GM18517 (cell line): ENCODE measurements at regions not wholly inside any gene's neighbourhood (a gene's known extent, or its start where the extent isn't known, plus 50 kb on each side); places are given as distances from the start of the nearest gene placed in this dataset.
"Not testable (repeated sequence)": the region's sequence is repeated elsewhere in the genome, so short reads cannot be mapped to it uniquely, and the experiment has no call there.

Experiments
- ATAC-seq: cut with Tn5 transposase; IDR thresholded peaks from one replicate; pipeline ENCODE4 v1.9.1; 2021; ENCODE audit warnings: mild to moderate bottlenecking, moderate library complexity; ENCODE audit not compliant: unreplicated experiment

DNA sequence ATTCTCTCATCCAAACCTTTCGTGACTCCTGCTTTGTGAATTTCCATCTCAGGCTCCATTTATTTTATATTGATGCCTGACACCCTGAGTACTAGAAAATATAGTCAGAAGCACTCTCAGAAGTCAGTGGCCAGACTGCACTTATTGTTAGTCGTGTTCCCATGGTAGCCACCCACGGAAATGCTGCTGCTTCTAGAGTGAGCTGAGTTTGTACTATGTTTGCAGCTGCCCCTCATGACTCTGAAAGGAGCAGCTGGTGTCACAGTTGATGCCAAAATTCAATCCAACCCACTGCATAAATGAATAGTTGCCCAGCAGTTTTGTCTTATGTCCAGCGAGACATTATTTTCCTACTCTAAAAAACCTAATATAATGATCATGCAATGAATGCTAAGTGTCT is 265.2 kb upstream of the SPHKAP start:
- no peak for ATAC-seq

DNA sequence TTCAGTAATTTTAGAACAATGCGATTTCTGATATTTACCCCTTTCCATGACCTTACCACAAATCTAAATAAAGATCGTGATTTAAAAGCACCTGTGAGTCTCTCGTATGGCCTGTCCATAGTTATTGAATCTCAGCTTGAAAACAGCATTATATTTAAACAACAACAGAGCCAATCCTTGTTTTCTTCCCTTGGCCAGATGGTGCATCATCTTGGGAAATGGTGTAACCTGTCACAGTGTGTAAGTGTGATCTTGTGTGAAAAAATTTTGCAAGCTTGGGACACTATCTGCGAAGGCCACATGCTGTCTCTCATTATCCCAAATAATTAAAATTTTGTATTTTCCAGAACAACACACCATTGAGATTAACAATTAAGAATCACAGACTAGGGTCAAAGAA is 262.7 kb upstream of the SPHKAP start:
- ATAC-seq: no peak

DNA sequence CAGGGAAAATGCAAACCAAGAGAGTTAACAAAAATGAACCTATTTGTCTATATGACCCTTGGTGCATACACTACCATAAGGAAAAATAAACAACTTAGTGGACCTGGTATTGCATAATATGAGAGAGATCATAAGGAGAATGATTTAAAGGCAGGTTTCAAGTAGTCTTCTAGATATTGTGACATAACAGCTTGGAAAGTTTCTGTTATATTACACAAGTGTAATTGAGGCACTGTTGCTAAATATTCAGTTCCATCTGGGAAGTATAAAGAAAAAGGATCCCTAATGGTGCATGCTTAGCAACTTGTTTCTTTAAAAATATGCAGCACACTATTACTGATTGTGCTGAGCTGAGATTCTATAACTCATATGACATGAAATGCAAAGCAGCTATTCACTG is 252.2 kb upstream of the SPHKAP start:
- ATAC-seq: no peak

DNA sequence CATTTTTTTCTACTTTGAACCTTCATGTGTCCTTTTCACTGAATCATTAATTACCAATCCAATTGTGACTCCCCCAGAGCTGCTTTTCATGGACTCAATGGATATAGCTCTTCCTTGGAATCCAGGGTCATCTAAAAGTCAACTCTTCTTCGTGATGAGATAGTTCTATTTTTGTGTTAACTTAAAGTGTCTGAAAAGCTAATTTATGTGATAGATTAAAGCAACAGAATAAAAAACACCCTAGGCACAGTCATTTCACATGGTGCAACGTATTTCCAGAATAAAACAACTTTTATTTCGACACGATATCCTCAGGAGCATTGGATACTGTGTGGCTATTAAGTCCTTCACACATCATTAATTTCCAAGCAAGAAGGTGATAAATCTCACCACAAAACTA is 250.6 kb upstream of the SPHKAP start:
- no peak for ATAC-seq

DNA sequence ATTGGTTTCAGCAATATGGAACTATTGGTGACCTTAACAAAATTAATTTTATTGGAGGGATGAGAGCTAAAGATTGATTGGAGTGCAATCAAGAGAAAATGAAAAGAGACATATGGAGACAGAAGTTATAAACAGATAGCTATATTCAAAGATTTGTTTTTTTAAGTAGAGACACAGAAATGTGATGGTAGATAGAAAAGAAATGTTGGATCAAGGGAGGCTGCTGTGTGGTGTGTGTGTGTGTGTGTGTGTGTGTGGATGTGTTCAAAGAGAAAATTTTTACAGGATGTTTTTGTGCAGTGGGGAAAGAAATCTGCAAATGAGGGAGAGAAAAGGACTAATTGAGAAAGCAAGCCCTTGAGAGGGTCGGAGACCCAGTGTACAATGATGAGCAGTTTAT is 249.5 kb upstream of the SPHKAP start:
- ATAC-seq: no peak

DNA sequence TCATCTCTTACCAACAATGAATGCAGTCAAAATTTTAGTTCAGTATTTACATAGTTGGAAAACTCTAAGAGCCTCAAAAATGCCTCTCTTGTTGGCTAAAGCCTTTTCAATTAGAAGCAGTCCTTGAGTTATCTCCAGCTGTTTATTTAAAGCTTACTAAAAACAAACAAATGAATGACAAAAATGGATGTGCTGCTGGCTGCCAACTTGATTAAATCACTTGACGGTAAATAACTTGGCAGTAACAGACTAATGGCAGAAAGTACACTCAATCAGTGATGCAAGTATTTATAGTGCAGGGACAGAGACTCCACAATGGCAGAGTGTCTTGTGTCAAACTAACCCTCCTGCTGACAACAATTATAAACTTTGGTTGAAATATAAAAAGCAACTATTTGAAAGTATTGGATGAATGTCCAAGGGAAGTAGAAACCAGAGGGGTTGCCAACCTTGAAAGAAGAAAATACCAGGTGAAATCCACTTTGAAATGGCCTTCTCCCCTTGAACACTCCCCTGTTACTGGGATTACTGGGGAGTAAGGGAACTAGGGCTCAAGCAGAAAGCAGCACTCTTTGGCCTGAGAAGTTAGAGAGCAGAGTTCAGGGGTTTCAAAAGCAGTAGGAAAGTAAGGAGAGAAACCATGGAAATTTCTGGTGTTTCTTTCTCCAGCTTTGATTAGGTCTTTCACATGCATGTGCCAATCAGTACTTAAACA is 245.2 kb upstream of the SPHKAP start:
- no peak for ATAC-seq

DNA sequence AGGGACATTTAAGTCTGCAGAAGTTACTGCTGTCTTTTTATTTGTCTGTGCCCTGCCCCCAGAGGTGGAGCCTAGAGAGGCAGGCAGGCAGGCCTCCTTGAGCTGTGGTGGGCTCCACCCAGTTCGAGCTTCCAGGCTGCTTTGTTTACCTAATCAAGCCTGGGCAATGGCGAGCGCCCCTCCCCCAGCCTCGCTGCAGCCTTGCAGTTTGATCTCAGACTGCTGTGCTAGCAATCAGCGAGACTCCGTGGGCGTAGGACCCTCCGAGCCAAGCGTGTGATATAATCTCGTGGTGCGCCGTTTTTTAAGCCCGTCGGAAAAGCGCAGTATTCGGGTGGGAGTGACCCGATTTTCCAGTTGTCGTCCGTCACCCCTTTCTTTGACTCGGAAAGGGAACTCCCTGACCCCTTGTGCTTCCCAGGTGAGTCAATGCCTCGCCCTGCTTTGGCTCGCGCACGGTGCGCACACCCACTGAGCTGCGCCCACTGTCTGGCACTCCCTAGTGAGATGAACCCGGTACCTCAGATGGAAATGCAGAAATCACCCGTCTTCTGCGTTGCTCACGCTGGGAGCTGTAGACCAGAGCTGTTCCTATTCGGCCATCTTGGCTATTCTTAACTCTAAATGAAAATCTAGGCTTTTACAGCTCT is 244.0 kb upstream of the SPHKAP start:
- not testable (repeated sequence) for ATAC-seq

DNA sequence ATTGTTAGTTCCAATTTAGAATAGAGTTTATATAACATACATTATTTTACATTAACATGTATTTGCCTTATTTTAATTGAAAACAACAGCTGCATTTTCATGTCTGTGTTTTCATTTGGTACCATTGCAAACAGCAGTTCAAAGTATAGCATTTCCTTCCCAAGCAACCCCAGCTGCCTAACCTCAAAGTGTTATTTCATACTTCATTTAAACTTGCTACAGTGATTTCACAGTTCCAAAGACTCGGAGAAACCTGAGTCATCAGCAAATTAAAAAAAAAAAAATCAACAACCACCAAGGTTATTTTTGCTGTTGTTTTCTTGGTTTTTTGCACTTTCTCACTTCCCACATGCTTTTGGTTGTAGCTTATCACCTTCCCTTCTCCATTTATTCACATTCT is 236.5 kb upstream of the SPHKAP start:
- no peak for ATAC-seq

DNA sequence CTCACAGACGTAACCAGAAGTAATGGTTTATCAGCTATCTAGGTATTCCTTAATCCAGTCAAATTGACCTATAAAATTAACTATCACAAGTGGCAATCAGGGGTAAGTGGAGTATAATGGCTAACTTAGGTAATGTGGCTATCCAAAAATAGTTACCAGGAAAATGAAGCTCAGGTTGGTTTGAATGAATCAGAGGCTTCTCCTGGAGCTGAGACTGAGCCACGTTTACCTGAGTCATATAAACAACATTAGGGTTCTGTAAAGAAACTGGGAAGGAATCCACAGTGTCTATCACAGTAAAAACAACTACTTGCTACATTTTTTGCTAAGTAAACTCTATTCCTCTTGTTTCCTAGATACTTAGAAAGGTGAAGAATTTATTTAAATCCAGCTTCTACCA is 236.0 kb upstream of the SPHKAP start:
- ATAC-seq: no peak

DNA sequence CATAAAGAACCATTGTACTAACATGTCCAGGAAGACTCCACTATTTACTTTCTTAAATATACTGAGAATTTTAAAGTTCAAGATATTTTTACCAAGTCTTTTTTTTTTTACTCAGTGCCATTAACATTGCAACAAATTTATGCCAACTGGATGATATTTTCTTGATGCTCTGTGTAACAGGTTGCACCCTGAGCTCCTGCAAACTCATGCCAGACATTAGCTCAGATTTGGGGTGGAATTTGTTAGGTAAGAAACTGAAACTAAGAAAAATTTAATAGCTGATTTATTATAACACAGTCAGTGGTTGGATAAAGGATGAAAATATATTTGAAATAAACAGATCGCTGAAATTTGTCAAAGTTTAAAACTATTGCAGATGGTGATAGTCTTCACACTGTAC is 228.6 kb upstream of the SPHKAP start:
- no peak for ATAC-seq

DNA sequence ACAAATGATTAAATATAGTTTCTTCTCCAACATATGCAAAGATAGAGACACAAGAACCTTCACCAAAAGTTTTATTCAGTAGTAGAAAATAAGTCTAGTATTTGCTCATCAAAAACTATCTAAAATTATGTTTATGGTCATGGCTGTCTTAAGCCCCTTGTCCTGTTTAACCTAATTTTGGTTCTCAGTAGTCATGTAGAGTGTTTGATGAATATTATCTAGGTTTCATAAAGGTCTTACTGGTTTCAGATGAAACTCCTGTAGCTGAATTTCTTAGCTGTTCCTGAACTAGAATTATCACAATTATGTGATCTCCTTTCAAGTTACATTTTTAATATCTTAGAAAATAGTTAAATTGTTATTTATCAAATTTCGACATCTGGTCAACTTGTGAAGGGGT is 228.0 kb upstream of the SPHKAP start:
- no peak for ATAC-seq

DNA sequence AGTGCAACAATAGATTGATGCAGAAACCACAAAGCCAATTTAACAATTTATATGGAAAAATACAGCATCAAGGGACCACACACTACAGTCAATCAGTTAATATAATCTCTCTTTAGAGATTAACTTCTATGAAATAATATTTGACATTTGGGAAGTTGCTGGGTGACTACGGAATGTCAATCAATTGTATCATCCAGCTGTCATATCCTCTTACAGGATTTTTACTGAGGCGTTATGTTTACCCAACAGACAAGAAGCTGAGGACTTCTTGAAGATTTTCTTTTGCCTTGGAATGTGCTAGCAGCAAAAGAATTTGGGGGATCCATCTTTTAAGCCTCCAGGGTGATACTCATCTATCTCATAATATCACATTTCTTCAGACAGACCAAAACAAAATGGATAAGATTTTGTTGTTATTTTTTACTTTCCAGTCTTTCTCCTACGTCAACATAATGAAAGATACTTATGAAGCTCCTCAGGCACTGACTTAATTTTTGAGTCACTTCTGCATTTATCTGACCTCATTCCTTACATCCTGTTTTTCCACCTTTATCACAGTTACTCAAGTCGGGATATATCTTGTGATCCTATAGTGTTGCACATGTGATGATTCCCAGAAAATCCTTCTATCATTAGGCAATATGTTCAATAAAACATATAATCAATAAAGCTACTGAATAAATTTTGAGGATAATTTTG is 227.2 kb upstream of the SPHKAP start:
- no peak for ATAC-seq

DNA sequence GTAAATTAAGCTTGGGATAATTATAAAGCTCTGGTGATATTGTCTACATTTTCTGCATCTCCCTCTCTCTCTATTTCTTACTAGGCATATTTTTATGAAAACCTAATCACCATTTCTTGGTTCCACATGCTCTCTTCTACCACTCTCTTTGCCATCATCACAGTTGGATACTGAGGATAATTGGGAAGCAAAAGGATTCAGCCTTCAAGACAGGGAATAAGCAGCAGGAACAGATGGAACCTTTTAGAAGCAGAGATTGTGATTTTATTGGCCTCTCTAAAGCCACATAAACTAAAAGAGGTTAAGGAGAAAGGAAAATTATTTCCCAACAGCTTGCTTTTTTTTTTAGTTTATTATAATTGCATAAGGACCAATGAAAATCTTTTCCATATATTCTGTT is 226.3 kb upstream of the SPHKAP start:
- no peak for ATAC-seq

DNA sequence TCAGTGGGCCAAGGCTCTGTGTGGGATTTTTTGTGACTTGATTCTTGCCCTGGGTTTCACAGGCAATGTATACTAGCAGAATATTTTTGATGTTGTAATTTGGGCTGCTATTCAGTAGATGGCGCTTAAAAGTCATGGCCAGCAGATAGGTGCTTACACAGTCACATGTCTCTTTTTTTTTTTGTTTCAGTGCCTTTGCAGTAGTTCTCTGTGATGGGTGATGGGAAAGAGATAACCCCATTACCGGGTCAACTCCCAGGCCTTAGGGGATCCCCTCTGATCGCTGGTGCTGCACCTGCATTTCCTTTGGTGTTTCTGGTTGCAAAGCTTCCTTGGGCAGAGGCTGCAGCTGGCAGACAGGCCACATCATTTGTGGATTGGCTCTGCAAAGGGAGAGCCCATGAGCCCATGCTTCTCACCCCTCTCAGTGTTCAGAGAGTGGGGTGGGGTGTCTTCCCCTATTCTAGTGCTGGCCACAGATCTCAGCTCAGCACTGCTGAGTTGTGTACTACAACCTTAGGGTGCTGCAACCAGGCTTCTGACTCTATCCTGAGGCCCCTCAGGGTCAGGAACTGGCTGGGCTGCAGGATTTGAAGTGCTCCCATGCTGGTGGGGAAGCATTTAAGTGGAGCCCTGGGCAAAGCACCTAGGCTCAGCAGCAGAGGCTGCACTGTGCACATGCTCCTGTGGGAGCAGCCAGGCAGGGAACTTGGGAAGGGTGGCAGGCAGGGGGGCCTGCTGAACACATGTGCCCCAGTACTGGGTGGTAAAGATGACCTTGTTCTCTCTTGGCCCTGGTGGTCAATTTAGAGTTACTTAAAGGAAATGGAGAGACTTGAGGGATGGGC is 219.8 kb upstream of the SPHKAP start:
- ATAC-seq: no peak

DNA sequence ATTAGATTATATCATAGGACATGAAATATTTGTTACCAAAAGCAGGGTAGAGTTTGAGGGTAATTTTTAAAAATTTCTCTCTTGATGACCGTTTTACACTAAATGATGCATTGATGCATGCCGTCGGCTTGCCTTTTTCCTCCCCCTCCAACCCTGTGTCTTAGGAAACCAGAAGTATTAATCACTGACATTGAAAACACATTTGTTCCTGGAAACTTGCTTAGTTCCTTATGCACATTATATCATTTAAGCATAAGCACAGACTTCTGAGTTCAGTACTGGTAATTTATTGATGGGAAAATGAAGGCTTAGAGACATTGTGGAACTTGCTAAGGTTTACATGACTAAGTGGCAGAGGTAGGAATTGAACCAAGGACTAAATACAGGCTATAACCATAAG is 206.3 kb upstream of the SPHKAP start:
- no peak for ATAC-seq

DNA sequence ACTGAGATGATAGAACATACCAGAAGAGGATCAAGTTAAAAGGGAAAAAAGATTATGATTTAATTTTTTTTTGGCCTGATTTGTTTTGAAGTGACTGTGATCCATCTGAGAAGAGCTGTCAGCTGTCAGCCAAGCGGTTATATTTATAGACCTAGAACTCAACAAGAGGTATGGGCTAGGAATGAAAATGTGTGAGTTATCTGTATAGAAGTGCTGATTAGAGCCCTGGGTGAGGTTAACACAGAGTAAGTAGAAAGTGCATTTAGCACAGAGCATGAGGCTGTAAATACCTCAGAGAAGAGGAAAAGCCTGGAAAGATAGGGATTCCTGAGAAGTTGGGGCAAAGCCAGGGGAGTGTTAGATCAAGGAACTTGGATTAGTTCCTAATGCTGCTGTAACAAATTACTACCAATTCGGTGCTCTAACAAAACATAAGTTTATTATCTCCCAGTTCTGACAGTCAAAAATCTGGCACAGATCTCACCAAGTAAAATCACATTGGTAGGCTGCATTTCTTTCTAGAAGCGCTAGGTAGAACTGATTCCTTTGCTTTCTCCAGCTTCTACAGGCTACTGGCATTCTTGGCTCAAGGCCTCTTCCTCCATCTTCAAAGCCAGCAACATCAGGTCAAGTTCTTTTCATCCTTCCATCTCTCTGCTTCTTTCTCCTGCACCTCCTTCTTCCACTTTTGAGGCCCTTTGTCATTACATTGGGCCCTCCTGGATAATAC is 197.4 kb upstream of the SPHKAP start:
- no peak for ATAC-seq

DNA sequence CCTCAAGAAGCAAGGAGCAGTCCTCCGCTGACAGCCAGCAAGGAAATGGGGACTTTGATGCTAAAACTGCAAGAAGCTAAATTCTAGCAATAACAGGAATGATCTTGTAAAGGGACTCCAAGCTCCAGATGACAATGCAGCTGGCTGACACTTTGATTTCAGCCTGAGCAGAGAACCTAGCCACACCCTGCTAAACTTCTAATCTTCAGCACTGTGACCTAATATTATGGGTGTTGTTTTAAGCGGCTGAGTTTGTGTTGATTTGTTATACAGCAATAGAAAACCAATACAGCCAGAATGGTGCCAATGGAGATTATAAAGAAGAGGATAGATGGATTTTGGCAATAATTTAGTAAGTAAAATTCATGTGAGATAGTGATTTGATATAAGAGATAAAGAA is 196.7 kb upstream of the SPHKAP start:
- no peak for ATAC-seq

DNA sequence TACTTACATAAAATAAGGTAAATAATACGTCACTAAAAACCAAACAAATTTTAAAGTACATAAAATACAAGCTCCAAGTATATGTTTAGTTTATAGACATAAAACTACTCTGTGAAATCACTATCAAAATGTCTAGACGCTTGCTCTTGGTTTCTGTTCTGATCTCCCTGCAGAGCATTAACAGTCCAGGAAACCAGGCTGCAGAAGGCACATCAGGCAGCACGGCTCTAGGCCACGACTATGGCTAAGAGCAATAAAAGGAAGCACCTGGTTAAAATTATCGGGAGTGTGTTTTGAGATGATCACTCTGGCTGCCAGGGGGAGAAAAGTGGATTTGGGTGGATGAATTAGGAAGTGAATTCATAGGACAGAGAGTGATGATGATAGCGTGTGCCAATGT is 196.0 kb upstream of the SPHKAP start:
- no peak for ATAC-seq

DNA sequence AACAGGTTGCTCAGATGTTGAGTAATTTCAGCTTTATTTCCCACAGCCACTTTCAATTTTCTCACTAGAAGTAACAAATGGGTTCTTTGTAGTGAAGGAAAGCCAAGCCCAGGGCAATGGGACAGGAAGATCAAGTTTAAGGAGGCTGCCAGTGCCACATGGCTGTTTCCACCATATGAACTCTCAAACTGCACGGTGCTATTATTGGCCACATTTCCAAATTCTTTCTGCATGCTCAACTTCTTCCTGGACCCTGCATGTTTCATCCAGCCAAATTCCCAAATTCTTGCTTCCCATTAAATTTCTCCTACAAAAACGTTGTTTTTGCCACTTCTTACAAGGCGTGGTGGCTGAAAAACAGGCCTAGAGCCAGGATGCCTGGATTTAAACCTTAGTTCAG is 193.3 kb upstream of the SPHKAP start:
- ATAC-seq: no peak

DNA sequence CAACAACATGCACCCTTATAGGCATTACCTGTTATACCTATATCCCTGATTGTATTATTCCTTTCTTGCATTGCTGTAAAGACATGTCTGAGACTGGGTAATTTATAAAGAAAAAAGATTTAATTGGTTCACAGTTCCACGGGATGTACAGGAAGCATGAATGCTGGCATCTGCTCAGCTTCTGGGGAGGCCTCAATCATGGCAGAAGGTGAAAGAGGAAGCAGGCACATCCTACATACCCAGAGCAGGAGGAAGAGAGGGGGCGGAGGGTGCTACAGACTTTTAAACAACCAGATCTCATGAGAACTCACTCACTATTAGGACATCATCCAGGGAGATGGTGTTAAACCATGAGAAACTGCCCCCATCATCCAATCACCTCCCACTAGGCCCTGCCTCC is 191.7 kb upstream of the SPHKAP start:
- no peak for ATAC-seq

DNA sequence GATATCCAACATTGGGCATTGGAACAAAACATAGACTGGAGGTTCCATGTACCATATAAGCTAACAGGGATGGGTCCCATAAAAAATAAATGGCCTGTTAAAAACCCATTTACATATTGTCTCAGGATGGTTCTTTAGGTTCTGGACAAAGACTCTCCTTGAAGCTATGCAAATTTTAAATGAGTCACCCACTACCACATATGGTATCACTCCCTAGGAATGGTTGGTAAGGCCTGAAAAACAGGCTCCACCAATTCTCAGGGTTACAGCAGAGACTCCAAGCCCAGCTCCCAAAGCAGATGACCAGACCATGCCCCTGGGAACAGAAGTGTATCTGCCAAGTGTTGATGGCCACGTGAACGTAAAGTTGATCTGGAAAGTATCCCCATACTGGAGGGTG is 190.7 kb upstream of the SPHKAP start:
- no peak for ATAC-seq
